Neural progenitor cell (in vitro differentiated cells): ENCODE measurements at regions not wholly inside any gene's neighbourhood (a gene's known extent, or its start where the extent isn't known, plus 50 kb on each side); places are given as distances from the start of the nearest gene placed in this dataset.
A peak's percentile ranks its signal among the peaks of the same experiment; 100 is the strongest.

ENCODE experiments used
- DNase-seq: peaks from one replicate; pipeline ENCODE4 v3.0.0-alpha.2; 2016; ENCODE audit warnings: low spot score
- H2AFZ ChIP-seq: fragments of 200-600 bp; sonication (generic); replicated peaks from 2 replicates; pipeline ENCODE4 v1.6.1; 2016; ENCODE audit warnings: antibody characterized with exemption
- H3F3A ChIP-seq: fragments of 200-600 bp; sonication (generic); 2 replicates; pipeline ENCODE4 v1.6.1; 2016; ENCODE audit warnings: antibody characterized with exemption, low read depth
- H3K27ac ChIP-seq: fragments of 200-600 bp; sonication (generic); 2 replicates; pipeline ENCODE4 v1.5.1; 2016; ENCODE audit warnings: mild to moderate bottlenecking
- H3K27me3 ChIP-seq: fragments of 200-600 bp; sonication (generic); 2 replicates; pipeline ENCODE4 v1.6.1; 2016; ENCODE audit warnings: mild to moderate bottlenecking, moderate library complexity
- H3K36me3 ChIP-seq: fragments of 200-600 bp; sonication (generic); 2 replicates; pipeline ENCODE4 v1.5.1; 2016
- H3K4me1 ChIP-seq: fragments of 200-600 bp; sonication (generic); 2 replicates; pipeline ENCODE4 v1.6.1; 2016; ENCODE audit warnings: mixed run types
- H3K4me2 ChIP-seq: fragments of 200-600 bp; sonication (generic); 2 replicates; pipeline ENCODE4 v1.6.1; 2016
- H3K4me3 ChIP-seq: fragments of 200-600 bp; sonication (generic); 2 replicates; pipeline ENCODE4 v1.5.1; 2016
- H3K79me2 ChIP-seq: fragments of 200-600 bp; sonication (generic); 2 replicates; pipeline ENCODE4 v1.6.1; 2016; ENCODE audit warnings: low read depth
- H3K9ac ChIP-seq: fragments of 200-600 bp; sonication (generic); 2 replicates; pipeline ENCODE4 v1.6.1; 2016
- H3K9me3 ChIP-seq: fragments of 200-600 bp; sonication (generic); 2 replicates; pipeline ENCODE4 v1.5.1; 2016; ENCODE audit warnings: low read depth
- H4K20me1 ChIP-seq: fragments of 200-600 bp; sonication (generic); 2 replicates; pipeline ENCODE4 v1.6.1; 2016; ENCODE audit warnings: low read depth
- H3K27ac Mint-ChIP-seq: 3 replicates; pipeline ENCODE4 v1.8.0; 2021; ENCODE audit warnings: mixed read lengths
- H3K27me3 Mint-ChIP-seq: 2 replicates; pipeline ENCODE4 v1.8.0; 2022; ENCODE audit warnings: low read depth, mild to moderate bottlenecking, inconsistent platforms, moderate library complexity, mixed read lengths; ENCODE audit not compliant: insufficient read depth
- H3K36me3 Mint-ChIP-seq: 3 replicates; pipeline ENCODE4 v1.8.0; 2021; ENCODE audit warnings: mixed read lengths
- H3K4me1 Mint-ChIP-seq: 3 replicates; pipeline ENCODE4 v1.8.0; 2021; ENCODE audit warnings: mixed read lengths
- H3K4me3 Mint-ChIP-seq: 3 replicates; pipeline ENCODE4 v1.8.0; 2021; ENCODE audit warnings: mild to moderate bottlenecking, moderate library complexity, mixed read lengths
- H3K9me3 Mint-ChIP-seq: 3 replicates; pipeline ENCODE4 v1.8.0; 2020; ENCODE audit warnings: mixed read lengths
- EZH2 ChIP-seq: fragments of 200-600 bp; sonication (generic); IDR thresholded peaks from 2 replicates; pipeline ENCODE4 v1.6.1; 2017; ENCODE audit warnings: antibody characterized with exemption, mild to moderate bottlenecking, moderate library complexity
- EZH2phosphoT487 ChIP-seq: fragments of 200-600 bp; sonication (generic); IDR thresholded peaks from 2 replicates; pipeline ENCODE4 v1.6.1; 2017; ENCODE audit warnings: antibody characterized with exemption
- TF ChIP-seq, protein P1 (sequence below): fragments of 200-600 bp; sonication (generic); IDR thresholded peaks from 2 replicates; pipeline ENCODE4 v1.5.1; 2017; ENCODE audit warnings: antibody characterized with exemption, mild to moderate bottlenecking

DNA sequence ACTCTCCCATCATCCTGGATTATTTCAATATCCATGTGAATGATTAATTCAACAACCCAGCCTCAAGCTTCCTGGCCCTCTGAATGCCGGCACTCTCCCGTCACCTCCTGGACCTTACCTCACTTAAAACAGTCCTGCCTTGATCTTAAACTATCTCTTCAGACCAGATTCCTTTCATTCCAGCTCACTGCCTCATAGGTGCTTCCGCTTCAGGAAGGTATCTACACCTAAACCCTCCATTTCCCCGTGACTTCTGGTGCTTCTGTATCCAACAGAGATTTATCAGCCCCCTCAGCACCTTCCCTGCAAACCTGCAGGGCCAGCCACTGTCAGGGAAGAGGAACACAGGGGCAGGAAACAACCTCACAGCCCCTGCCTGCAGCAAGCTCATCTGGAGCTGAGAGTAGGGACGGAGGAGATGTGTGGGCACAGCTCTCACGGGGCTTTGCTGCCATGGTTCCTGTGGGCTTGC lies 98.9 kb upstream of the TJP1 start:
- Histone ChIP-seq H3K36me3 (no peaks in the 10 kb centered on the region), H3K4me1 (peaks cover 9% of the 10 kb centered on the region), H3K9ac (no peak overlapping the region), H2AFZ (peak overlapping the region; percentile 64), H3K27me3 (no peaks in the 10 kb centered on the region), H3K27ac (no peak overlapping the region), H3K79me2 (no peaks in the 10 kb centered on the region), H3F3A (peaks cover 8% of the 10 kb centered on the region), H3K9me3 (no peaks in the 10 kb centered on the region), H3K4me2 (no peak overlapping the region), H3K4me3 (no peak overlapping the region), H4K20me1 (no peaks in the 10 kb centered on the region)
- no peak overlapping the region for H3K27ac Mint-ChIP-seq
- H3K4me3 Mint-ChIP-seq: no peak overlapping the region
- peaks cover 15% of the 10 kb centered on the region for H3K4me1 Mint-ChIP-seq
- H3K27me3 Mint-ChIP-seq: no peaks in the 10 kb centered on the region
- TF ChIP-seq EZH2: no peak
- TF ChIP-seq, protein P1, sequence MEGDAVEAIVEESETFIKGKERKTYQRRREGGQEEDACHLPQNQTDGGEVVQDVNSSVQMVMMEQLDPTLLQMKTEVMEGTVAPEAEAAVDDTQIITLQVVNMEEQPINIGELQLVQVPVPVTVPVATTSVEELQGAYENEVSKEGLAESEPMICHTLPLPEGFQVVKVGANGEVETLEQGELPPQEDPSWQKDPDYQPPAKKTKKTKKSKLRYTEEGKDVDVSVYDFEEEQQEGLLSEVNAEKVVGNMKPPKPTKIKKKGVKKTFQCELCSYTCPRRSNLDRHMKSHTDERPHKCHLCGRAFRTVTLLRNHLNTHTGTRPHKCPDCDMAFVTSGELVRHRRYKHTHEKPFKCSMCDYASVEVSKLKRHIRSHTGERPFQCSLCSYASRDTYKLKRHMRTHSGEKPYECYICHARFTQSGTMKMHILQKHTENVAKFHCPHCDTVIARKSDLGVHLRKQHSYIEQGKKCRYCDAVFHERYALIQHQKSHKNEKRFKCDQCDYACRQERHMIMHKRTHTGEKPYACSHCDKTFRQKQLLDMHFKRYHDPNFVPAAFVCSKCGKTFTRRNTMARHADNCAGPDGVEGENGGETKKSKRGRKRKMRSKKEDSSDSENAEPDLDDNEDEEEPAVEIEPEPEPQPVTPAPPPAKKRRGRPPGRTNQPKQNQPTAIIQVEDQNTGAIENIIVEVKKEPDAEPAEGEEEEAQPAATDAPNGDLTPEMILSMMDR: no peak
- TF ChIP-seq EZH2phosphoT487: no peak
- H3K9me3 Mint-ChIP-seq: no peaks in the 10 kb centered on the region
- DNase-seq: no peak
- no peaks in the 10 kb centered on the region for H3K36me3 Mint-ChIP-seq

GRCh38 chr15:29920515-29920914 lies 98.2 kb upstream of the TJP1 start:
- H3K27ac ChIP-seq: no peak overlapping the region
- no peak overlapping the region for H3K4me3 Mint-ChIP-seq

GRCh38 chr15:29919380-29919881 lies 97.2 kb upstream of the TJP1 start:
- TF ChIP-seq EZH2 (no peak), EZH2phosphoT487 (no peak)
- TF ChIP-seq, protein P1: no peak
- no peak overlapping the region for H3K27ac ChIP-seq
- Mint-ChIP-seq H3K4me3 (no peak overlapping the region), H3K36me3 (no peaks in the 10 kb centered on the region), H3K4me1 (peaks cover 10% of the 10 kb centered on the region), H3K27ac (no peak overlapping the region), H3K27me3 (peaks cover 4% of the 10 kb centered on the region), H3K9me3 (no peaks in the 10 kb centered on the region)
- H3F3A ChIP-seq: no peaks in the 10 kb centered on the region
- H3K9ac ChIP-seq: no peak overlapping the region
- no peak overlapping the region for H2AFZ ChIP-seq
- peaks cover 2% of the 10 kb centered on the region for H3K4me1 ChIP-seq
- no peaks in the 10 kb centered on the region for H3K9me3 ChIP-seq
- no peaks in the 10 kb centered on the region for H4K20me1 ChIP-seq
- H3K79me2 ChIP-seq: no peaks in the 10 kb centered on the region
- DNase-seq: no peak
- H3K27me3 ChIP-seq: no peaks in the 10 kb centered on the region
- no peak overlapping the region for H3K4me2 ChIP-seq
- no peak overlapping the region for H3K4me3 ChIP-seq
- H3K36me3 ChIP-seq: no peaks in the 10 kb centered on the region

More at GRCh38 chr15:29920515-29920914, 98.2 kb upstream of the TJP1 start:
- Histone ChIP-seq H3K79me2 (no peaks in the 10 kb centered on the region), H3K4me3 (no peak overlapping the region), H3K4me2 (no peak overlapping the region), H3K36me3 (no peaks in the 10 kb centered on the region), H3K9ac (no peak overlapping the region), H3K4me1 (peaks cover 9% of the 10 kb centered on the region), H2AFZ (peak overlapping the region; percentile 38), H3F3A (peaks cover 8% of the 10 kb centered on the region), H3K9me3 (no peaks in the 10 kb centered on the region), H4K20me1 (no peaks in the 10 kb centered on the region), H3K27me3 (no peaks in the 10 kb centered on the region)
- TF ChIP-seq EZH2phosphoT487: no peak
- TF ChIP-seq, protein P1: no peak
- TF ChIP-seq EZH2: no peak
- Mint-ChIP-seq H3K27ac (no peak overlapping the region), H3K9me3 (no peaks in the 10 kb centered on the region), H3K4me1 (peaks cover 11% of the 10 kb centered on the region), H3K36me3 (no peaks in the 10 kb centered on the region), H3K27me3 (no peaks in the 10 kb centered on the region)
- DNase-seq: no peak
